ENCODE measurements at regions not wholly inside any gene's neighbourhood (a gene's known extent, or its start where the extent isn't known, plus 50 kb on each side); places are given as distances from the start of the nearest gene placed in this dataset.

DNA sequence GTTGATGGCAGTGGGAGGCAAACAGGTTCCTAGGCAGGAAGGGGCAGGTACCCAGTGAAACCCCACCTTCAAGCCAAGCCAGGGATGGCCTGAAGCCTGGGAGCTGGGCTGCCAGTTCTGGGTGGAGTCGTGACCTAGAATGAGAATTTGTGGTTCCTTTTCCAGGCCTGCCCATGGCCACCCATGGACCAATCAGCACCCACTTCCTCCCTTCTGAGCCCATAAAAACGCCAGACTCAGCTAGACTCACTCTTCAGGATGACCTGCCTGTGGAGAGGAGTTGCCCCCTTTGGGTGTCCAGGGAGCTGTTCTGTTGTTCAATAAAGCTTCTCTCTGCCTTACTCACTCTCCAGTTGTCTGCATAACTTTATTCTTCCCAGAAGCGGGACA lies 144.0 kb upstream of the MRPS30 start:
- TF ChIP-seq, protein P1, sequence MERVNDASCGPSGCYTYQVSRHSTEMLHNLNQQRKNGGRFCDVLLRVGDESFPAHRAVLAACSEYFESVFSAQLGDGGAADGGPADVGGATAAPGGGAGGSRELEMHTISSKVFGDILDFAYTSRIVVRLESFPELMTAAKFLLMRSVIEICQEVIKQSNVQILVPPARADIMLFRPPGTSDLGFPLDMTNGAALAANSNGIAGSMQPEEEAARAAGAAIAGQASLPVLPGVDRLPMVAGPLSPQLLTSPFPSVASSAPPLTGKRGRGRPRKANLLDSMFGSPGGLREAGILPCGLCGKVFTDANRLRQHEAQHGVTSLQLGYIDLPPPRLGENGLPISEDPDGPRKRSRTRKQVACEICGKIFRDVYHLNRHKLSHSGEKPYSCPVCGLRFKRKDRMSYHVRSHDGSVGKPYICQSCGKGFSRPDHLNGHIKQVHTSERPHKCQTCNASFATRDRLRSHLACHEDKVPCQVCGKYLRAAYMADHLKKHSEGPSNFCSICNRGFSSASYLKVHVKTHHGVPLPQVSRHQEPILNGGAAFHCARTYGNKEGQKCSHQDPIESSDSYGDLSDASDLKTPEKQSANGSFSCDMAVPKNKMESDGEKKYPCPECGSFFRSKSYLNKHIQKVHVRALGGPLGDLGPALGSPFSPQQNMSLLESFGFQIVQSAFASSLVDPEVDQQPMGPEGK (CRISPR knock-in tag; IDR thresholded peaks at IDR 0.05; ENCODE audit: borderline replicate concordance), result no peak
- TF ChIP-seq ZFP30 (CRISPR knock-in tag; IDR thresholded peaks at IDR 0.05) (no peak), OSR1 (CRISPR knock-in tag; IDR thresholded peaks at IDR 0.05) (no peak), ISL1 (CRISPR knock-in tag; IDR thresholded peaks at IDR 0.05) (no peak), ZFP3 (CRISPR knock-in tag; IDR thresholded peaks at IDR 0.05) (no peak), ZNF8 (CRISPR knock-in tag; IDR thresholded peaks at IDR 0.05) (no peak)
- TF ChIP-seq, protein P2, sequence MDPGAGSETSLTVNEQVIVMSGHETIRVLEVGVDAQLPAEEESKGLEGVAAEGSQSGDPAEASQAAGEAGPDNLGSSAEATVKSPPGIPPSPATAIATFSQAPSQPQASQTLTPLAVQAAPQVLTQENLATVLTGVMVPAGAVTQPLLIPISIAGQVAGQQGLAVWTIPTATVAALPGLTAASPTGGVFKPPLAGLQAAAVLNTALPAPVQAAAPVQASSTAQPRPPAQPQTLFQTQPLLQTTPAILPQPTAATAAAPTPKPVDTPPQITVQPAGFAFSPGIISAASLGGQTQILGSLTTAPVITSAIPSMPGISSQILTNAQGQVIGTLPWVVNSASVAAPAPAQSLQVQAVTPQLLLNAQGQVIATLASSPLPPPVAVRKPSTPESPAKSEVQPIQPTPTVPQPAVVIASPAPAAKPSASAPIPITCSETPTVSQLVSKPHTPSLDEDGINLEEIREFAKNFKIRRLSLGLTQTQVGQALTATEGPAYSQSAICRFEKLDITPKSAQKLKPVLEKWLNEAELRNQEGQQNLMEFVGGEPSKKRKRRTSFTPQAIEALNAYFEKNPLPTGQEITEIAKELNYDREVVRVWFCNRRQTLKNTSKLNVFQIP (CRISPR knock-in tag; IDR thresholded peaks at IDR 0.05; ENCODE audit: borderline replicate concordance, low read depth), result no peak
- TF ChIP-seq, protein P3, sequence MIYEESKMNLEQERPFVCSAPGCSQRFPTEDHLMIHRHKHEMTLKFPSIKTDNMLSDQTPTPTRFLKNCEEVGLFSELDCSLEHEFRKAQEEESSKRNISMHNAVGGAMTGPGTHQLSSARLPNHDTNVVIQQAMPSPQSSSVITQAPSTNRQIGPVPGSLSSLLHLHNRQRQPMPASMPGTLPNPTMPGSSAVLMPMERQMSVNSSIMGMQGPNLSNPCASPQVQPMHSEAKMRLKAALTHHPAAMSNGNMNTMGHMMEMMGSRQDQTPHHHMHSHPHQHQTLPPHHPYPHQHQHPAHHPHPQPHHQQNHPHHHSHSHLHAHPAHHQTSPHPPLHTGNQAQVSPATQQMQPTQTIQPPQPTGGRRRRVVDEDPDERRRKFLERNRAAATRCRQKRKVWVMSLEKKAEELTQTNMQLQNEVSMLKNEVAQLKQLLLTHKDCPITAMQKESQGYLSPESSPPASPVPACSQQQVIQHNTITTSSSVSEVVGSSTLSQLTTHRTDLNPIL (CRISPR knock-in tag; IDR thresholded peaks at IDR 0.05; ENCODE audit: low read depth), result no peak
- TF ChIP-seq, protein P4, sequence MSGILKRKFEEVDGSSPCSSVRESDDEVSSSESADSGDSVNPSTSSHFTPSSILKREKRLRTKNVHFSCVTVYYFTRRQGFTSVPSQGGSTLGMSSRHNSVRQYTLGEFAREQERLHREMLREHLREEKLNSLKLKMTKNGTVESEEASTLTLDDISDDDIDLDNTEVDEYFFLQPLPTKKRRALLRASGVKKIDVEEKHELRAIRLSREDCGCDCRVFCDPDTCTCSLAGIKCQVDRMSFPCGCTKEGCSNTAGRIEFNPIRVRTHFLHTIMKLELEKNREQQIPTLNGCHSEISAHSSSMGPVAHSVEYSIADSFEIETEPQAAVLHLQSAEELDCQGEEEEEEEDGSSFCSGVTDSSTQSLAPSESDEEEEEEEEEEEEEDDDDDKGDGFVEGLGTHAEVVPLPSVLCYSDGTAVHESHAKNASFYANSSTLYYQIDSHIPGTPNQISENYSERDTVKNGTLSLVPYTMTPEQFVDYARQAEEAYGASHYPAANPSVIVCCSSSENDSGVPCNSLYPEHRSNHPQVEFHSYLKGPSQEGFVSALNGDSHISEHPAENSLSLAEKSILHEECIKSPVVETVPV (CRISPR knock-in tag; IDR thresholded peaks at IDR 0.05), result no peak
- ATAC-seq, result no peak

DNA sequence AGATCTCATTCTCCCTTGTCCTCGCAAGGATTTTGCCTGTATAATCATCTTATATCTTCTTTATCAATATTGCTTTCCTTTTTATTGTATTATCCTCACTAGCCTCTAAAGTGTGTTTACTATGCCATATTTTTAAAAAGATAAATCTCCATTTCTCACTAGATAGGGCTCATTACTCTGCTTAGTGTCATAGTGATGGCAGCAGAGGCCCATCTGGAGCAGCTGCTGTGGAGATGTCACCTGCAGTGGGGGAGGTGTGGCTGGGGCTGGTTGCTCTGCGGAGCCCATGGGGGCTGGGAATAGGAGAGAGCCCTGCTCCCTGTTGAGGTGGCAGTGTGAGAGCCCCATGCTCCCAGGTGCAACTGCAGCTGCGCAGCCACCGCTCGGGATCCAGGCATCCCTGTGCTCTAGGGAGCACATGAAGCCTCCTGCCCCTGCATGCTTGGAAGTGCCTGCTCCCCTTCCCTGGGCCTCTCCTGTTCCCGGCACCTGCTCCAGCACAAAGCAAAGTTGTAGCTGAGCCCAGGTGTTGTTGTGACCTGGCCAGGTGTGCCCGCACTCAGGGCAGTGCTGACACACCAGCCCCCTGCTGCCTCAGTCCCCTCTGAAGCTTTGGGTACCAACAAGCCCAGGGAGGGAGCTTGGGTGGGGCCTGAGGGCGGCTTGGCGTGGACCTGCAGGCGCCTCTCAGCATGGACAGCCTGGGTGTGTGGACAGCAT lies 144.6 kb upstream of the MRPS30 start:
- no peak for ATAC-seq
- TF ChIP-seq ESRRG (CRISPR knock-in tag; IDR thresholded peaks at IDR 0.05) (no peak), ZFP3 (CRISPR knock-in tag; IDR thresholded peaks at IDR 0.05) (no peak), ZNF70 (CRISPR knock-in tag; IDR thresholded peaks at IDR 0.05) (no peak), BACH2 (CRISPR knock-in tag; IDR thresholded peaks at IDR 0.05; ENCODE audit: borderline replicate concordance) (no peak), GLIS3 (CRISPR knock-in tag; IDR thresholded peaks at IDR 0.05) (no peak), TOX (CRISPR knock-in tag; IDR thresholded peaks at IDR 0.05; ENCODE audit: borderline replicate concordance) (no peak), TCF4 (CRISPR knock-in tag; IDR thresholded peaks at IDR 0.05; ENCODE audit: borderline replicate concordance) (no peak)
- TF ChIP-seq, protein P1 (CRISPR knock-in tag; IDR thresholded peaks at IDR 0.05; ENCODE audit: borderline replicate concordance), result no peak
- TF ChIP-seq, protein P4 (CRISPR knock-in tag; IDR thresholded peaks at IDR 0.05), result no peak
- TF ChIP-seq, protein P3 (CRISPR knock-in tag; IDR thresholded peaks at IDR 0.05; ENCODE audit: low read depth), result no peak
- TF ChIP-seq, protein P2 (CRISPR knock-in tag; IDR thresholded peaks at IDR 0.05; ENCODE audit: borderline replicate concordance, low read depth), result no peak
